GM19035 (cell line): ENCODE measurements at regions not wholly inside any gene's neighbourhood (a gene's known extent, or its start where the extent isn't known, plus 50 kb on each side); places are given as distances from the start of the nearest gene placed in this dataset.
"Not testable (repeated sequence)": the region's sequence is repeated elsewhere in the genome, so short reads cannot be mapped to it uniquely, and the experiment has no call there.

Experiments
- ATAC-seq: cut with Tn5 transposase; IDR thresholded peaks from one replicate; pipeline ENCODE4 v1.9.1; 2021; ENCODE audit not compliant: unreplicated experiment

DNA sequence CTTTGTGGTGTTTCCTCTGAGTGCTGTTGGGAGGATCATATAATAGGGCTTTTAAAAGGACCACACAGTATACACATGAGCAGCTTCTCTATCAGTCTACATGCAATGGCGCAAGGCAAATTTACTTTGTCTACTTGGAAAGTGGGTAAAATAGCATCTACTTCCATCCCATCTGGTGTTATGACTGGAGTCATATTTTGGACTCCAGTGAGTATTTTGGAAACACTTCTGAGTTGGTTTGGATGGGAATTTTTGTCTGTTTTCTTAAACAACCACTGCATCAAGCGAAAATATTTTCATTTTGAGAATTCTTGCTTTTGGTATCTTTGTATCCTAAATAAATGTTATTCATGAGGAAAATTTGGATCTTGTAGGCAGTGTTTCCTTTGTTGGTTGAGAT is 220.8 kb downstream of the NMUR2 start:
- no peak for ATAC-seq

DNA sequence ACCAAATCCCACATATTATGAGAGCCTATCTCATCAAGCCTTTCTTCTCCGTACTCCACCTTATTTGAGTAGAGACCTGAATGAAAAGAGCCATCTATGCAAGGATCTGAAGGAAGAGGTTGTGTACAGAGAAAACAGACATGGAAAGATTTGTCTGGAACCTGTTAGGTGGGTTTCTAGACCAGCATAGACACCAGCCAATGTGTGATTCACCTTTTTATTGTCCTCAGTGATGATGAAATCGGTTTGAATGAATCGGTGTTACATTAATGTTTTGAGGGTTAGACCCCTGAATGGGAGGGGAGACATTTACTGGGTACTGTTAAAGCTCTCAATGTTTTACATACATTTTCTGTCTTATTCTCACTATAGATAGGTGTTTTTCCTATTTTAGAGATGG is 223.6 kb downstream of the NMUR2 start:
- ATAC-seq: no peak

DNA sequence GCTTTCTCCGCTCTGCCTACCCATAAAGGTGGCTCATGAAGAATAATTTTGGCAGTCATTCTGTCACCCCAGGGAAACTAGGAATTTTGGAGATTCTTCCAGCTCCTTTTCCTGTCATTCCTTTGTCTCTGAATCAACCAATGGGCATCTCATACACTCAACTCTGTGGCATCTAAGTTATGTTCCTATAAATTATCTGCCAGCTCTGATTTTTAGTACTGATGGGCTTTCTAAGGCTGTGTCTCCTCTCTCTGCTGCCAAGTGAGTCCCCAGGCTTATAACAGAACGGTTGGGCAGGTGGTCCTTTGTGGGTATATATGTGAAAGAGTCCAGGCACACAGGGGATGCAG is 226.8 kb downstream of the NMUR2 start:
- ATAC-seq: no peak

DNA sequence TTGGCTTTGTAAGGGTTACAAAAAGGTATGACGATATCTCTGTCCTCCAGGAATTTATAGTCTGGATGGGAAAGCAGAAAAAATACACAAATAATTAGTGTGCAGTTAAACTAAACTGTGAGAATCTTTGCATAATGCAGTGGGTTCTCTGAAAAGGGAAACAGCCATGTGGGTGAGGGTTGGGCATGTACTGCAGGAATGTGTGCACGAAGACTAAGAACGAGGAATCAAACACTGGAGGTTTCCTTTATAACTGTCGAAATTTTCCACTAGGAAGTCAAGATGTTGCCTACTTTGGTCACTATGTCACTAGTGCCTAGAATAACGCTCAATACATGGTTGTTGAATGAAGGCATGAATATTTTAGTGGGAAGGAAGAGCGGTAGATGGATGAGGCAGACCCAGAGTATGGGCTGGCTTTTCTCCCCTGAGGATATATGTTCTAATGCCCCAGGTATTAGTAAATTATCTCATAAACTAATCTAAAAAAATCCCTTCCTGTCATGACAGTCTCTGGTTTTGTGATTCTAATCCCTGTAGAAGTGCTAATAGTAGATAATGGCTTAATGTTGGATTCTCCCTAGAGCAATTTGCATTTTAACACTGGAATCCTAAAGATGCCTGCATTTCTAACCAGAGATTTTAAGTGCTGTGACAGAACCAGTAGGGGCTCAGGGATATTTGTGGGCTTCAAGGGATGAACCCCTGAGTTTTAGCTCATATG is 227.3 kb downstream of the NMUR2 start:
- no peak for ATAC-seq

GRCh38 chr5:152171888-152172287 is 233.2 kb downstream of the NMUR2 start:
- no peak for ATAC-seq

- no peak for ATAC-seq
Observed at GRCh38 chr5:152170350-152170749, 234.7 kb downstream of the NMUR2 start.

DNA sequence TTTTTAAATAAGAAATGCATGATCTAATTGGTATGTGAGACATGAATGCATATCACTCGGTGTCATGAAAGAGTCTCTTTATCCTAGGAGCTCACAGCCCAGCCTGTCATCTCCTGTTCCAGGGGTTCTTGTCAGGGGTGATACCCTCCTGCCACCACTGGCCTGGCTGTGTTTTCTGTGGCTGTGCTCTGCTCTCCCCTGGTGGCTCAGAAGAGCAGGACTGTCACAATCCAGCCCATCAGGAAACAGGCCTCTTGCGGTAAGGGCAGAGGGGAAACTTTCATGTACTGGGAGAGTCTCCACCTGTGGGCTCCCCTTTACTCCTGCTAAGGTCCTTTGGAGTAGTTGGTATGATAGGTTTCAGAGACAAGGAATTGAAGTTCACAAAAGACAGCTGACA is 240.2 kb upstream of the GLRA1 start:
- ATAC-seq: no peak

DNA sequence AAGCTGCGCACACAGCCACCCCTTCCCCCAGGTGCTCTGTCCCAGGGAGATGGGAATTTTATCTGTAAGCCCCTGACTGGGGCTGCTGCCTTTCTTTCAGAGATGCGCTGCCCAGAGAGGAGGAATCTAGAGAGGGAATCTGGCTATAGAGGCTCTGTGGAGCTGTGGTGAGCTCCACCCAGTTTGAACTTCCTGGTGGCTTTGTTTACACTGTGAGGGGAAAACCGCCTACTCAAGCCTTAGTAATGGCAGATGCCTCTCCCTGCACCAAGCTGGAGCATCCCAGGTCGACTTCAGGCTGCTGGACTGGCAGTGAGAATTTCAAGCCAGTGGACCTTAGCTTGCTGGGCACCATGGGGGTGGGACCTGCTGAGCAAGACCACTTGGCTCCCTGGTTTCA is 235.2 kb upstream of the GLRA1 start:
- not testable (repeated sequence) for ATAC-seq

GRCh38 chr5:152154452-152154851 is 229.8 kb upstream of the GLRA1 start:
- not testable (repeated sequence) for ATAC-seq

- ATAC-seq: no peak
Observed at GRCh38 chr5:152151940-152152339, 227.3 kb upstream of the GLRA1 start.

DNA sequence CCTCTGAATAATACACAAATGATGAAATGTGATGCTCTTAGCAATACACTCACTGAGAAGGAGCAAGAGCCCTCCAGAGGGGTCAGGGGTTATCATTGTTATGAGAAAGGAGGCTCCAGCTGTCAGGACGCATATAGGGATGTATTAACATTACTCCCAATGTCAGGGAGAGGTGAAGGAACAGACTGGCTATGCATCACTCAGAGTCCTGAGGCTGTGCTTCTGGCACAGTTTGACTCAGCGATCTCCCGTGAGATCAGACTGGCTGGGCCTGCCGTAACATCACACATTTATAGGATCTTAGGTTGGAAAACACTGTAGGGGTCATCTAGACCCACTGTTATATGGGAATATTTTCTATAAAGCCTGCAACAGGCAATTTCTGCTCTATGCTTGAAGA is 226.5 kb upstream of the GLRA1 start:
- no peak for ATAC-seq

DNA sequence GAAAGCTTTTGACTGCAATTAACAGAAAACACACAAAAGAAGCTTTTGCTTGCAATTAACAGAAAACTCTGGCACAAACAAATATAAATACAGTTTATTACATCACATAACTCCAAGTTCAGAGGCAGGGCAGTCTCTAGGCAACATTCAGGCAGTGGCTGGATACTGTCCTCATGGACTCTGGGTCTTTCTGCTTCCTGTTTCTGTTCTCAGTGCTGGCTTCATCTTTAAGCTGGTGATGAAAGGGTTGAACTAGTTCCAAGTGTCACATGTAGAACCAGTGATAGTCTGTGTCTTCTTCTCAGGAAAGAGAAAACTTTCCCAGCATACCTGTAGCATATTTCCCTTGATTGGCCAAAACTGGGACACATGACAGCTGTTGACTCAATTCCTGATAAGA is 222.6 kb upstream of the GLRA1 start:
- no peak for ATAC-seq

- no peak for ATAC-seq
Observed at GRCh38 chr5:152146566-152146965, 221.9 kb upstream of the GLRA1 start.

GRCh38 chr5:152144556-152144955 is 219.9 kb upstream of the GLRA1 start:
- ATAC-seq: no peak

DNA sequence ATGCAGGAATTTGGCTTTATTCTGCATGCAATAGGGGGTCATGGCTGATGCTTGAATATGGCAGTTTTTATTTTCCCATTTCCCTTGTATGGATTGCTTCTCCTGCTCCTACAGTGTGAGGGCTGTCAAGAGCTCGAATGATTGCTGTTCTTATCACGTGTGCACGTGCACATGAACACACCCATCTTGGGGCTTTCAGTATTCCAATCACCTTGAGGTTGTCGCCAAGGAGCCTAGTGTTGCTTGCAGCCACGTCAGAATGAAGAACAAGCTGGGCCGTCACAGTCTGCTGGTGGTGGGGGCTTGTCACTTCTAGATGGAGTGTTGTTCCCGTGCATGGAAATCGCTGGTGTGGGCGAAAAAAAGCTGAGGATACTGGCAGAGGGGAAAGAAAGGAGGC is 219.4 kb upstream of the GLRA1 start:
- no peak for ATAC-seq

GRCh38 chr5:152142840-152143469 is 218.3 kb upstream of the GLRA1 start:
- ATAC-seq: peak; percentile 70

GRCh38 chr5:152140347-152140746 is 215.7 kb upstream of the GLRA1 start:
- ATAC-seq: no peak

DNA sequence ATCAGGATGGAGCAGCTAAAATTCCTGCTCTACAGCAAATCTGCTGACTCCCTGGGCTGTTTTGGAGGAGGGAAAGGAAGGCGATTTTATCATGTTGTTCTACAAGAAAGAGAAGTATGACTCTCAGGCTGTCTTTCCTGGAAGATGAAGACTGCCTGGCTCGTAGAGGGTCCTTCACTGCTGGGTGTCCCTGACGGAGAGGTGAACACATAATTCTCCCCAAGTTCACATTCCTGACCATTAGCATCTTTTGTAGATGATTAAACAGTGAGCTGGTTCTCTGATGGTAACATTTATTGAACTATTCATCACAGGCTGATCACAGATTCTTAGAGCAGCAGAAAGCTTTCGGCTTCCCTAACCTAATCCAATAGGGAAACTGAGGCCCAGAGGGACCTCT is 212.4 kb upstream of the GLRA1 start:
- no peak for ATAC-seq

DNA sequence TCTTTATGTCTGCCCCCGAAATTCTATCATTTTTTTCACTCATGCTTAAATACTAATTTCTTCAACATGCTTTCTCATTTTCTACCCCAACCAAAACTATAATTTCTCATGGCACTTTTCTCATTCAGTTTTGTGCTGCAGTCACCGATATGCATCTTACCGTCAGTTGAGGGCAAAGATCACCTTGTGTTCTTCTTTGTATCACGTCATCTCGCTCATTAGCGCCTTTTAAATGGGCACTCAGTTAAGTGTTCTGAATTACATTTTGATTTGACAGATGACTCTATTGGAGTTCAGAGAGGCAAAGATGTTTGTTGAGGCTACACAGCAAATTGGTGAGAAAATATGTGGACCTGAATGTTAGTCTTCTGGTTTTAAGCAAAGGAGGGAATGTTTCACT is 211.7 kb upstream of the GLRA1 start:
- ATAC-seq: no peak

DNA sequence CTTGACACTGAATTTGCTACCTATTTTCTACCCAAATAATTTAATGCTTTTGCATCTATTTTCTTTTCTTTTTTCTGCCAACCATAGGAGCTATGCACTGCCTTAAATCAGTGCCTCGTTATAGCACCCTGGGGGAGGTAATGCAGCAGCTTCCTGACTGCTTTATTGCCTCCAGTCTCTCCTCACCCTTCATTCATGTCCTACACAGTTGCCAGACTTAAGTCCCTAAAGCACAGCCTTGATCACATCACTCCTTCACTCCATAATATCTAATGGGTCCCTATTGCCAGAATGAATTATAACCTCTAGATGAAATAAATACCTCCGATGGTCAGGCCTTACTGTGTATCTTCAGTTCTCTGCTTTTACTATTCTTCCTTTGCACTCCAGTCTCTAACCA is 211.2 kb upstream of the GLRA1 start:
- no peak for ATAC-seq

DNA sequence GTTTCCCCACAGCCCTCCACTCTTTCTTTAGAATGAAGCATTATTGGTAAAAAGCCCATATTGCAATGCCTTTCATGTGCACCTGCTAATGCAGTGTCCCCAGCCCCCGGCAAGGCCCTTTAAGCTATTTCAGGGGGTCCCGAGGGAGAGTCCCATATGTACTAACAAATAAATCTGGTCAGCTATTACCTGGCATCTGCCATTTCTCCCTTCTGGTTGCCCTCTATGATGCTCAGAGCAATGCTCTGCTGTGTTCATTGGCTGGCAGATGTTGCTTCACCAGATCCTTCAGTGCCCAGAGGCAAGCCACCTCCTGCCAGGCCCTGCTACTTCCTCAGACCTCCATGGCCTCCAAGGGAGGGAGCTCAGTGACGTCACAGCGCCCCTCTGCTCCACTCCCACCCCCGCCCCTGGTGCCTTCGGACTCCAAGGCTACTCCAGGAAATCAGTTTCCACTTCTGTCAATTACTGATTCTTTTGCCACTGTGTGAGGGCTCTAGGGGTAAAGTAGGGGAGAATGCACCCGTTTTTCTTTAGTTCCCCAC is 201.1 kb upstream of the GLRA1 start:
- ATAC-seq: no peak

DNA sequence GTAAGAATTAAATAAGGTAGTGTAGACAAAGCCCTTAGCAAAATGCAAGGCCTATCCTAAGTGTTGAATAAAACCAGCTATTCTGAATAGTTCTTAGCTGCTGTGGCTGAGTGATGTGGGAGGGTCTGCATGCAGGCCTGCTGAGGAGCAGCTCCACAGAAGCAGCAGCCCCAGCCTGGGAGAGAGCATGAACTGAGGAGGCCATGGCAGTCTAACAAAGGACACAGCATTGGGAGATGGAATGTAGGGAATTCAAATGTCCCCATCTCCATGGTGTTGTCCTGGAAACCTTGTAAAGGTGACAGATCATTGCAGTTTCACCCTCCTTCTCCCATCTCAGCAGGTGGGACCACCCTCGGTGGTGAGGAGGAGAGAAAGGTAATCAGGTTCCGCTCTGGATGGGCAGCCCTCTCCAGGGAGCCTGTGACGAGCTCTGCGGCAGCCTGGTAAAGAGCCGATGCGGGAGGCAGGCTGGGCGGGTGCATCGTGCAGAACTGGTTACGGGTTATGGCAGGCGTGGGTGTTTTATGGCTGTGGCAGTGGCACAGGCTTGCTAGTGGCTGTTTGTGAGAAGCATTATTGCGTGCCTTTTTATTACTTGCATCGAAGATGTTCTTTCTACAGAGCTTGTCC is 199.9 kb upstream of the GLRA1 start:
- ATAC-seq: no peak
